ENCODE measurements at regions not wholly inside any gene's neighbourhood (a gene's known extent, or its start where the extent isn't known, plus 50 kb on each side); places are given as distances from the start of the nearest gene placed in this dataset.

- DNase-seq = peak; percentile 25
Observed at GRCh38 chr9:106283769-106284168, 579.2 kb upstream of the ZNF462 start.

GRCh38 chr9:106284296-106284695, 578.7 kb upstream of the ZNF462 start:
- DNase-seq = no peak

GRCh38 chr9:106286249-106286648, 576.7 kb upstream of the ZNF462 start:
- DNase-seq = peak; percentile 63

- peak; percentile 34 for DNase-seq
Observed at GRCh38 chr9:106287091-106287631, 575.8 kb upstream of the ZNF462 start.

- no peak for DNase-seq
Observed at GRCh38 chr9:106287731-106288130, 575.2 kb upstream of the ZNF462 start.

GRCh38 chr9:106288689-106289088, 574.3 kb upstream of the ZNF462 start:
- DNase-seq = no peak

GRCh38 chr9:106291786-106292185, 571.2 kb upstream of the ZNF462 start:
- DNase-seq = peak; percentile 42

GRCh38 chr9:106296426-106296825, 566.5 kb upstream of the ZNF462 start:
- no peak for DNase-seq

GRCh38 chr9:106298997-106299396, 564.0 kb upstream of the ZNF462 start:
- DNase-seq = no peak

- no peak for DNase-seq
Observed at GRCh38 chr9:106304401-106304920, 558.5 kb upstream of the ZNF462 start.

GRCh38 chr9:106305428-106306133, 557.4 kb upstream of the ZNF462 start:
- no peak for DNase-seq

GRCh38 chr9:106307670-106308069, 555.3 kb upstream of the ZNF462 start:
- peak; percentile 11 for DNase-seq

GRCh38 chr9:106309925-106310324, 553.0 kb upstream of the ZNF462 start:
- no peak for DNase-seq

GRCh38 chr9:106310782-106311181, 552.2 kb upstream of the ZNF462 start:
- DNase-seq = no peak

- peak; percentile 18 for DNase-seq
Observed at GRCh38 chr9:106312906-106313305, 550.1 kb upstream of the ZNF462 start.

- DNase-seq = no peak
Observed at GRCh38 chr9:106314476-106314875, 548.5 kb upstream of the ZNF462 start.

- DNase-seq = no peak
Observed at GRCh38 chr9:106321394-106322180, 541.4 kb upstream of the ZNF462 start.

GRCh38 chr9:106322706-106323245, 540.2 kb upstream of the ZNF462 start:
- DNase-seq = no peak

GRCh38 chr9:106324053-106324585, 538.8 kb upstream of the ZNF462 start:
- DNase-seq = no peak

- DNase-seq = no peak
Observed at GRCh38 chr9:106324591-106325280, 538.2 kb upstream of the ZNF462 start.

- DNase-seq = no peak
Observed at GRCh38 chr9:106326493-106326892, 536.5 kb upstream of the ZNF462 start.

GRCh38 chr9:106333481-106333880, 529.5 kb upstream of the ZNF462 start:
- DNase-seq = no peak

GRCh38 chr9:106334081-106334480, 528.9 kb upstream of the ZNF462 start:
- no peak for DNase-seq

All from fibroblast of skin of right quadriceps (primary cell).